Left lobe of liver (tissue), 2 donors: ENCODE measurements at regions not wholly inside any gene's neighbourhood (a gene's known extent, or its start where the extent isn't known, plus 50 kb on each side); places are given as distances from the start of the nearest gene placed in this dataset.

Experiments used
- ATAC-seq: fragments of 200-7000 bp; cut with Tn5 transposase; one replicate; pipeline ENCODE4 v1.9.1; 2020; ENCODE audit warnings: mild to moderate bottlenecking, moderate library complexity
- DNase-seq: peaks from one replicate; pipeline ENCODE4 v3.0.0-alpha.2; 2020; ENCODE audit warnings: low spot score
- donor health status: DM: no; HTN: no; CAD: no; lungs with moderate emphysema.
- donor health status: DM: no; HTN: yes; CAD: no.

GRCh38 chr18:65017372-65017760 lies 733.4 kb upstream of the CDH7 start:
- ATAC-seq (no peak), DNase-seq (no peak)

- DNase-seq (no peak), ATAC-seq (no peak)
These were observed 734.0 kb upstream of the CDH7 start for GRCh38 chr18:65016631-65017371.

- no peak for ATAC-seq
- no peak for DNase-seq
These were observed 756.4 kb upstream of the CDH7 start for GRCh38 chr18:64994370-64994769.

GRCh38 chr18:64993695-64994094 lies 757.1 kb upstream of the CDH7 start:
- DNase-seq, result no peak
- no peak for ATAC-seq

- ATAC-seq (no peak), DNase-seq (no peak)
These were observed 758.2 kb upstream of the CDH7 start for GRCh38 chr18:64992654-64993053.

- ATAC-seq, result no peak
- DNase-seq, result no peak
These were observed 759.7 kb upstream of the CDH7 start for GRCh38 chr18:64991102-64991501.

GRCh38 chr18:64986906-64987495 lies 763.8 kb upstream of the CDH7 start:
- ATAC-seq, result no peak
- DNase-seq, result no peak

- ATAC-seq (no peak), DNase-seq (no peak)
These were observed 767.1 kb upstream of the CDH7 start for GRCh38 chr18:64983497-64984238.

- no peak for ATAC-seq
- DNase-seq, result no peak
These were observed 768.3 kb upstream of the CDH7 start for GRCh38 chr18:64982414-64983055.

- ATAC-seq, result no peak
- DNase-seq, result no peak
These were observed 768.9 kb upstream of the CDH7 start for GRCh38 chr18:64981915-64982314.

GRCh38 chr18:64979791-64980190 lies 771.0 kb upstream of the CDH7 start:
- ATAC-seq (no peak), DNase-seq (no peak)

GRCh38 chr18:64974391-64975125 lies 776.3 kb upstream of the CDH7 start:
- ATAC-seq, result no peak
- no peak for DNase-seq

GRCh38 chr18:64972545-64972944 lies 778.3 kb upstream of the CDH7 start:
- ATAC-seq, result no peak
- DNase-seq, result no peak

- ATAC-seq (no peak), DNase-seq (no peak)
These were observed 784.1 kb upstream of the CDH7 start for GRCh38 chr18:64966667-64967066.

- no peak for ATAC-seq
- no peak for DNase-seq
These were observed 794.3 kb upstream of the CDH7 start for GRCh38 chr18:64956465-64956864.

- ATAC-seq (no peak), DNase-seq (no peak)
These were observed 800.9 kb upstream of the CDH7 start for GRCh38 chr18:64949885-64950284.

GRCh38 chr18:64936671-64937070 lies 787.8 kb upstream of the LINC00305 start:
- no peak for ATAC-seq
- no peak for DNase-seq

- ATAC-seq, result no peak
- no peak for DNase-seq
These were observed 780.1 kb upstream of the LINC00305 start for GRCh38 chr18:64929036-64929435.

- no peak for DNase-seq
- no peak for ATAC-seq
These were observed 771.2 kb upstream of the LINC00305 start for GRCh38 chr18:64919971-64920570.

- DNase-seq (no peak), ATAC-seq (no peak)
These were observed 770.0 kb upstream of the LINC00305 start for GRCh38 chr18:64918851-64919250.

- no peak for ATAC-seq
- no peak for DNase-seq
These were observed 744.5 kb upstream of the LINC00305 start for GRCh38 chr18:64893349-64893748.
